ENCODE measurements at regions not wholly inside any gene's neighbourhood (a gene's known extent, or its start where the extent isn't known, plus 50 kb on each side); places are given as distances from the start of the nearest gene placed in this dataset.

- no peaks in the 10 kb centered on the region for H3K36me3 ChIP-seq (ENCODE audit: control insufficient read depth, insufficient read depth, low read length)
These were observed 771.2 kb upstream of the B3GALT2 start for GRCh38 chr1:193957556-193958095.

GRCh38 chr1:193952778-193953374 lies 766.5 kb upstream of the B3GALT2 start:
- no peak overlapping the region for H3K4me3 ChIP-seq (ENCODE audit: low read length)
- no peaks in the 10 kb centered on the region for H3K36me3 ChIP-seq (ENCODE audit: control insufficient read depth, insufficient read depth, low read length)
- H3K9me3 ChIP-seq (ENCODE audit: control insufficient read depth, low read length), result no peaks in the 10 kb centered on the region
- no peak overlapping the region for H3K9ac ChIP-seq (ENCODE audit: low read length)
- H3K4me1 ChIP-seq (ENCODE audit: control insufficient read depth, insufficient read depth, low read length), result no peaks in the 10 kb centered on the region
- H3K27me3 ChIP-seq (ENCODE audit: control insufficient read depth, insufficient read depth, low read length), result no peaks in the 10 kb centered on the region

More at GRCh38 chr1:193957556-193958095, 771.2 kb upstream of the B3GALT2 start:
- no peaks in the 10 kb centered on the region for H3K9me3 ChIP-seq (ENCODE audit: control insufficient read depth, low read length)
- no peaks in the 10 kb centered on the region for H3K4me1 ChIP-seq (ENCODE audit: control insufficient read depth, insufficient read depth, low read length)
- H3K9ac ChIP-seq (ENCODE audit: low read length), result no peak overlapping the region
- H3K4me3 ChIP-seq (ENCODE audit: low read length), result no peak overlapping the region
- no peaks in the 10 kb centered on the region for H3K27me3 ChIP-seq (ENCODE audit: control insufficient read depth, insufficient read depth, low read length)

- H3K27me3 ChIP-seq (ENCODE audit: control insufficient read depth, insufficient read depth, low read length), result no peaks in the 10 kb centered on the region
- no peaks in the 10 kb centered on the region for H3K36me3 ChIP-seq (ENCODE audit: control insufficient read depth, insufficient read depth, low read length)
- no peak overlapping the region for H3K4me3 ChIP-seq (ENCODE audit: low read length)
- H3K4me1 ChIP-seq (ENCODE audit: control insufficient read depth, insufficient read depth, low read length), result no peaks in the 10 kb centered on the region
- H3K9me3 ChIP-seq (ENCODE audit: control insufficient read depth, low read length), result no peaks in the 10 kb centered on the region
- no peak overlapping the region for H3K9ac ChIP-seq (ENCODE audit: low read length)
These were observed 765.6 kb upstream of the B3GALT2 start for GRCh38 chr1:193951984-193952383.

- Histone ChIP-seq H3K4me1 (ENCODE audit: control insufficient read depth, insufficient read depth, low read length) (no peaks in the 10 kb centered on the region), H3K9me3 (ENCODE audit: control insufficient read depth, low read length) (no peaks in the 10 kb centered on the region), H3K4me3 (ENCODE audit: low read length) (no peak overlapping the region), H3K9ac (ENCODE audit: low read length) (no peak overlapping the region), H3K36me3 (ENCODE audit: control insufficient read depth, insufficient read depth, low read length) (no peaks in the 10 kb centered on the region), H3K27me3 (ENCODE audit: control insufficient read depth, insufficient read depth, low read length) (no peaks in the 10 kb centered on the region)
These were observed 758.0 kb upstream of the B3GALT2 start for GRCh38 chr1:193944454-193944853.

GRCh38 chr1:193940176-193940575 lies 753.8 kb upstream of the B3GALT2 start:
- H3K4me1 ChIP-seq (ENCODE audit: control insufficient read depth, insufficient read depth, low read length), result no peaks in the 10 kb centered on the region
- H3K4me3 ChIP-seq (ENCODE audit: low read length), result no peak overlapping the region
- no peaks in the 10 kb centered on the region for H3K27me3 ChIP-seq (ENCODE audit: control insufficient read depth, insufficient read depth, low read length)
- no peak overlapping the region for H3K9ac ChIP-seq (ENCODE audit: low read length)
- H3K36me3 ChIP-seq (ENCODE audit: control insufficient read depth, insufficient read depth, low read length), result no peaks in the 10 kb centered on the region
- no peaks in the 10 kb centered on the region for H3K9me3 ChIP-seq (ENCODE audit: control insufficient read depth, low read length)

GRCh38 chr1:193939585-193939984 lies 753.2 kb upstream of the B3GALT2 start:
- no peak overlapping the region for H3K4me3 ChIP-seq (ENCODE audit: low read length)
- H3K4me1 ChIP-seq (ENCODE audit: control insufficient read depth, insufficient read depth, low read length), result no peaks in the 10 kb centered on the region
- H3K9ac ChIP-seq (ENCODE audit: low read length), result no peak overlapping the region
- no peaks in the 10 kb centered on the region for H3K36me3 ChIP-seq (ENCODE audit: control insufficient read depth, insufficient read depth, low read length)
- H3K9me3 ChIP-seq (ENCODE audit: control insufficient read depth, low read length), result no peaks in the 10 kb centered on the region
- no peaks in the 10 kb centered on the region for H3K27me3 ChIP-seq (ENCODE audit: control insufficient read depth, insufficient read depth, low read length)

GRCh38 chr1:193937308-193937707 lies 750.9 kb upstream of the B3GALT2 start:
- Histone ChIP-seq H3K9me3 (ENCODE audit: control insufficient read depth, low read length) (no peaks in the 10 kb centered on the region), H3K36me3 (ENCODE audit: control insufficient read depth, insufficient read depth, low read length) (no peaks in the 10 kb centered on the region), H3K4me3 (ENCODE audit: low read length) (no peak overlapping the region), H3K9ac (ENCODE audit: low read length) (no peak overlapping the region), H3K27me3 (ENCODE audit: control insufficient read depth, insufficient read depth, low read length) (no peaks in the 10 kb centered on the region), H3K4me1 (ENCODE audit: control insufficient read depth, insufficient read depth, low read length) (no peaks in the 10 kb centered on the region)

GRCh38 chr1:193932979-193933378 lies 746.6 kb upstream of the B3GALT2 start:
- Histone ChIP-seq H3K9ac (ENCODE audit: low read length) (no peak overlapping the region), H3K4me3 (ENCODE audit: low read length) (no peak overlapping the region), H3K36me3 (ENCODE audit: control insufficient read depth, insufficient read depth, low read length) (no peaks in the 10 kb centered on the region), H3K9me3 (ENCODE audit: control insufficient read depth, low read length) (no peaks in the 10 kb centered on the region), H3K4me1 (ENCODE audit: control insufficient read depth, insufficient read depth, low read length) (no peaks in the 10 kb centered on the region), H3K27me3 (ENCODE audit: control insufficient read depth, insufficient read depth, low read length) (no peaks in the 10 kb centered on the region)

GRCh38 chr1:193931356-193931755 lies 744.9 kb upstream of the B3GALT2 start:
- Histone ChIP-seq H3K36me3 (ENCODE audit: control insufficient read depth, insufficient read depth, low read length) (no peaks in the 10 kb centered on the region), H3K4me1 (ENCODE audit: control insufficient read depth, insufficient read depth, low read length) (no peaks in the 10 kb centered on the region), H3K27me3 (ENCODE audit: control insufficient read depth, insufficient read depth, low read length) (no peaks in the 10 kb centered on the region), H3K9ac (ENCODE audit: low read length) (no peak overlapping the region), H3K9me3 (ENCODE audit: control insufficient read depth, low read length) (no peaks in the 10 kb centered on the region), H3K4me3 (ENCODE audit: low read length) (no peak overlapping the region)

GRCh38 chr1:193929374-193930033 lies 743.1 kb upstream of the B3GALT2 start:
- Histone ChIP-seq H3K9me3 (ENCODE audit: control insufficient read depth, low read length) (no peaks in the 10 kb centered on the region), H3K27me3 (ENCODE audit: control insufficient read depth, insufficient read depth, low read length) (no peaks in the 10 kb centered on the region), H3K9ac (ENCODE audit: low read length) (no peak overlapping the region), H3K4me3 (ENCODE audit: low read length) (no peak overlapping the region), H3K36me3 (ENCODE audit: control insufficient read depth, insufficient read depth, low read length) (no peaks in the 10 kb centered on the region), H3K4me1 (ENCODE audit: control insufficient read depth, insufficient read depth, low read length) (no peaks in the 10 kb centered on the region)

GRCh38 chr1:193927550-193927949 lies 741.1 kb upstream of the B3GALT2 start:
- no peaks in the 10 kb centered on the region for H3K9me3 ChIP-seq (ENCODE audit: control insufficient read depth, low read length)
- no peaks in the 10 kb centered on the region for H3K36me3 ChIP-seq (ENCODE audit: control insufficient read depth, insufficient read depth, low read length)
- H3K27me3 ChIP-seq (ENCODE audit: control insufficient read depth, insufficient read depth, low read length), result no peaks in the 10 kb centered on the region
- no peaks in the 10 kb centered on the region for H3K4me1 ChIP-seq (ENCODE audit: control insufficient read depth, insufficient read depth, low read length)
- no peak overlapping the region for H3K4me3 ChIP-seq (ENCODE audit: low read length)
- H3K9ac ChIP-seq (ENCODE audit: low read length), result no peak overlapping the region

GRCh38 chr1:193926956-193927355 lies 740.5 kb upstream of the B3GALT2 start:
- H3K27me3 ChIP-seq (ENCODE audit: control insufficient read depth, insufficient read depth, low read length), result no peaks in the 10 kb centered on the region
- H3K4me3 ChIP-seq (ENCODE audit: low read length), result no peak overlapping the region
- H3K9me3 ChIP-seq (ENCODE audit: control insufficient read depth, low read length), result no peaks in the 10 kb centered on the region
- H3K4me1 ChIP-seq (ENCODE audit: control insufficient read depth, insufficient read depth, low read length), result no peaks in the 10 kb centered on the region
- no peaks in the 10 kb centered on the region for H3K36me3 ChIP-seq (ENCODE audit: control insufficient read depth, insufficient read depth, low read length)
- no peak overlapping the region for H3K9ac ChIP-seq (ENCODE audit: low read length)
